ENCODE measurements at regions not wholly inside any gene's neighbourhood (a gene's known extent, or its start where the extent isn't known, plus 50 kb on each side); places are given as distances from the start of the nearest gene placed in this dataset.
"Not testable (repeated sequence)": the region's sequence is repeated elsewhere in the genome, so short reads cannot be mapped to it uniquely, and the experiment has no call there.

GRCh38 chr5:16987776-16988175 lies 51.7 kb upstream of the MYO10 start:
- no peak for DNase-seq
- H3K36me3 ChIP-seq = no peaks in the 10 kb centered on the region
- H3K4me3 ChIP-seq = no peak overlapping the region
- H3K9me3 ChIP-seq = no peaks in the 10 kb centered on the region
- WGBS, 2 donors = 12 to 68% methylated on average over 1 of the region's 1 CpG
- no peak overlapping the region for H3K27ac ChIP-seq
- H3K27me3 ChIP-seq = peaks cover 0 to 4% (median 0%) of the 10 kb centered on the region in 3 donors
- intact Hi-C loops (cut with DNase I) = no loop called here
- no peak for TF ChIP-seq POLR2AphosphoS5 (IDR thresholded peaks at IDR 0.05)
- H3K4me1 ChIP-seq = no peaks in the 10 kb centered on the region

DNA sequence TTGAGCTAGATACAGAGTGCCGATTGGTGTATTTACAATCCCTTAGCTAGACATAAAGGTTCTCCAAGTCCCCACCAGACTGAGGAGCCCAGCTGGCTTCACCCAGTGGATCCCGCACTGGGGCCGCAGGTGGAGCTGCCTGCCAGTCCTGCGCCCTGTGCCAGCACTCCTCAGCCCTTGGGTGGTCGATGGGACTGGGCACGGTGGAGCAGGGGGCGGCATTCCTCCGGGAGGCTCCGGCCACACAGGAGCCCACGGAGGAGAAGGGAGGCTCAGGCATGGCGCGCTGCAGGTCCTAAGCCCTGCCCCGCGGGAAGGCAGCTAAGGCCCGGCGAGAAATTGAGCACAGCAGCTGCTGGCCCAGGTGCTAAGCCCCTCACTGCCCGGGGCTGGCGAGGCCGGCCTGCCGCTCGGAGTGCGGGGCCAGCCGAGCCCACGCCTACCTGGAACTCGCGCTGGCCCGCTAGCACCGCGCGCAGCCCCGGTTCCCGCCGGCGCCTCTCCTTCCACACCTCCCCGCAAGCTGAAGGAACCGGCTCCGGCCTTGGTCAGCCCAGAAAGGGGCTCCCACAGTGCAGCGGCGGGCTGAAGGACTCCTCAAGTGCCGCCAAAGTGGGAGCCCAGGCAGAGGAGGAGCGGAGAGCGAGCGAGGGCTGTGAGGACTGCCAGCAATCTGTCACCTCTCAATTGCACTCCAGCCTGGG lies 54.9 kb upstream of the MYO10 start:
- H3K4me1 ChIP-seq; H3K27me3 ChIP-seq; DNase-seq; H3K9me3 ChIP-seq; H3K36me3 ChIP-seq; H3K27ac ChIP-seq; H3K4me3 ChIP-seq; intact Hi-C loops (cut with DNase I): not testable (repeated sequence)
- 96% methylated on average over 43 of the region's 43 CpGs for WGBS, 2 donors

- TF ChIP-seq, protein P1, sequence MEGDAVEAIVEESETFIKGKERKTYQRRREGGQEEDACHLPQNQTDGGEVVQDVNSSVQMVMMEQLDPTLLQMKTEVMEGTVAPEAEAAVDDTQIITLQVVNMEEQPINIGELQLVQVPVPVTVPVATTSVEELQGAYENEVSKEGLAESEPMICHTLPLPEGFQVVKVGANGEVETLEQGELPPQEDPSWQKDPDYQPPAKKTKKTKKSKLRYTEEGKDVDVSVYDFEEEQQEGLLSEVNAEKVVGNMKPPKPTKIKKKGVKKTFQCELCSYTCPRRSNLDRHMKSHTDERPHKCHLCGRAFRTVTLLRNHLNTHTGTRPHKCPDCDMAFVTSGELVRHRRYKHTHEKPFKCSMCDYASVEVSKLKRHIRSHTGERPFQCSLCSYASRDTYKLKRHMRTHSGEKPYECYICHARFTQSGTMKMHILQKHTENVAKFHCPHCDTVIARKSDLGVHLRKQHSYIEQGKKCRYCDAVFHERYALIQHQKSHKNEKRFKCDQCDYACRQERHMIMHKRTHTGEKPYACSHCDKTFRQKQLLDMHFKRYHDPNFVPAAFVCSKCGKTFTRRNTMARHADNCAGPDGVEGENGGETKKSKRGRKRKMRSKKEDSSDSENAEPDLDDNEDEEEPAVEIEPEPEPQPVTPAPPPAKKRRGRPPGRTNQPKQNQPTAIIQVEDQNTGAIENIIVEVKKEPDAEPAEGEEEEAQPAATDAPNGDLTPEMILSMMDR (IDR thresholded peaks at IDR 0.05) = no peak
- no peak for TF ChIP-seq EP300 (IDR thresholded peaks at IDR 0.05)
- TF ChIP-seq POLR2AphosphoS5 (IDR thresholded peaks at IDR 0.05) = no peak
- TF ChIP-seq POLR2A (IDR thresholded peaks at IDR 0.05) = no peak
- 85 to 87% methylated on average over 2 of the region's 2 CpGs for WGBS, 2 donors
- H3K27ac ChIP-seq = no peak overlapping the region
- H3K4me3 ChIP-seq = no peak overlapping the region
- H3K36me3 ChIP-seq = no peaks in the 10 kb centered on the region
- H3K9me3 ChIP-seq = no peaks in the 10 kb centered on the region
- peaks cover 0 to 4% (median 0%) of the 10 kb centered on the region in 3 donors for H3K27me3 ChIP-seq
- H3K4me1 ChIP-seq = no peaks in the 10 kb centered on the region
- DNase-seq = no peak
- intact Hi-C loops (cut with DNase I) = no loop called here
Measured at GRCh38 chr5:16992006-16992405, 55.9 kb upstream of the MYO10 start.

DNA sequence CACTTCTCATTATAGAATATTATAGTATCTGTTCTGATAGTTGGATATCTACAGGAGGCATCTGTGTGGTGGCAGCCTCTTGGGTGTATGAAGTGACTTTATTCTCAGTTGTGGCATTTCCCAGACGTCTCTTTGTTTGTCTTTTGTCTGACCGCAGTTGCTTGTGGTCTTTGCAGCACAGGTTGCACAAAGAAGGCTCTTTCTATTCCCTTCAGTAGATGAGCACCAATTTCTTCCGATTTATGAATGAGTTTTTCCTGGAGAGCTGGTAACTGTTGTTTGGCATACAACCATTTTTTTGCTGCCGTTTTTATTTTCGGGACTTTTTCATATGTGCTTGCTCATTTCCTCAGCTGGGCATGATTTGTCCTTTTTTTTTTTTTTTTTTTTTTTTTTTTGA lies 56.4 kb upstream of the MYO10 start:
- no peak overlapping the region for H3K27ac ChIP-seq
- H3K9me3 ChIP-seq = no peaks in the 10 kb centered on the region
- H3K4me3 ChIP-seq = no peak overlapping the region
- intact Hi-C loops (cut with DNase I) = no loop called here
- no peak for DNase-seq
- peaks cover 0 to 4% (median 0%) of the 10 kb centered on the region in 3 donors for H3K27me3 ChIP-seq
- TF ChIP-seq POLR2AphosphoS5 (IDR thresholded peaks at IDR 0.05) = no peak
- TF ChIP-seq, protein P1 (IDR thresholded peaks at IDR 0.05) = no peak
- TF ChIP-seq EP300 (IDR thresholded peaks at IDR 0.05) = no peak
- no peak for TF ChIP-seq POLR2A (IDR thresholded peaks at IDR 0.05)
- H3K36me3 ChIP-seq = no peaks in the 10 kb centered on the region
- no peaks in the 10 kb centered on the region for H3K4me1 ChIP-seq
- 43 to 80% methylated on average over 5 of the region's 5 CpGs for WGBS, 2 donors

DNA sequence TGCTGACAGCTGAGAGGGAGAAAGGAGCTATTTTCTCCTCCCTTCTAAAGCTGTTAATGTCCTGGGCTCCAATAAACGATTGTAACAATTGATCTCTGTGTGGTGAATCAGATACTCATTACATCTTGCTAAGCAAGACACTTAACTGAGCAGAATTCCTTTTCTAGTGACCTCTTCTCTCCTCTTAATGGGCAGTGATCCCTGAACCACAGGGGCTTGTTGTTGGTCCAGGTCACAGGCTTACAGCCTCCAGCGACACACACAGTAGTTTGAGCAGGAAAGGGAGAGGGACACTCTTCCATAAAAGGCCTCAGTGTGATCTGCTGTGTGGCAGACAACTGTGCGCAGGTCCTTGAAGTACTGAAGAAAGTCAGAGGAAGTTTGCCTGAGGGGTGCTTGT lies 58.5 kb upstream of the MYO10 start:
- DNase-seq = no peak
- WGBS, 2 donors = 55 to 74% methylated on average over 3 of the region's 3 CpGs
- no peak overlapping the region for H3K4me3 ChIP-seq
- no peaks in the 10 kb centered on the region for H3K36me3 ChIP-seq
- no peaks in the 10 kb centered on the region for H3K9me3 ChIP-seq
- TF ChIP-seq POLR2AphosphoS5 (IDR thresholded peaks at IDR 0.05) = no peak
- TF ChIP-seq, protein P1 (IDR thresholded peaks at IDR 0.05) = no peak
- TF ChIP-seq POLR2A (IDR thresholded peaks at IDR 0.05) = no peak
- TF ChIP-seq EP300 (IDR thresholded peaks at IDR 0.05) = no peak
- no peaks in the 10 kb centered on the region for H3K4me1 ChIP-seq
- intact Hi-C loops (cut with DNase I) = no loop called here
- H3K27ac ChIP-seq = no peak overlapping the region
- peaks cover 0 to 4% (median 0%) of the 10 kb centered on the region in 3 donors for H3K27me3 ChIP-seq

DNA sequence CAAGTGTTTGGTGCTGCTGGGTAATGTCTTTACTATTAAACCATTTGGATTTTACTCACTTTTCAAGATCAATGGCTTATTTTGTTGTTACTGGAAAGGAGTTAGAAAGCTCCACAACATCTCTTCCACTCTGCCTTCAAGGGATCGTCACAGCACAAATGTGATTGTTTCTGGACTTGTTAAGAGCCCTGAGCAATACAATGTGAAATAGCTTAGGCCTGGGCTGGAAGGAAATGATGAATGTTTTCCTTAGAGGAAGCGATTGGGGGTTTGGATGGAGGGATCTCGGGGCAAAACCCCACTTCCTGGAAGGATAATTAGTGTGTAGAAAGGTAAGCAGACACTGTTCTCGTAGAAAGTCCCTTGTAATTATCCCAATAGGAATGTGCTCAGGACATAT lies 59.3 kb upstream of the MYO10 start:
- DNase-seq = no peak
- H3K27me3 ChIP-seq = no peaks in the 10 kb centered on the region
- 75 to 88% methylated on average over 4 of the region's 4 CpGs for WGBS, 2 donors
- H3K9me3 ChIP-seq = no peaks in the 10 kb centered on the region
- no peaks in the 10 kb centered on the region for H3K36me3 ChIP-seq
- no peak overlapping the region for H3K4me3 ChIP-seq
- no peaks in the 10 kb centered on the region for H3K4me1 ChIP-seq
- no peak overlapping the region for H3K27ac ChIP-seq
- TF ChIP-seq EP300 (IDR thresholded peaks at IDR 0.05) = no peak
- intact Hi-C loops (cut with DNase I) = no loop called here
